ENCODE measurements at regions not wholly inside any gene's neighbourhood (a gene's known extent, or its start where the extent isn't known, plus 50 kb on each side); places are given as distances from the start of the nearest gene placed in this dataset.
"Not testable (repeated sequence)": the region's sequence is repeated elsewhere in the genome, so short reads cannot be mapped to it uniquely, and the experiment has no call there.

GRCh38 chr4:128684016-128684415 lies 125.5 kb upstream of the JADE1 start:
- intact Hi-C loops (cut with micrococcal nuclease) = no loop called here
- no peak for DNase-seq (ENCODE audit: low spot score)
- H3K4me1 Mint-ChIP-seq (ENCODE audit: low read depth) = no peaks in the 10 kb centered on the region
- H3K27ac Mint-ChIP-seq = no peak overlapping the region
- peaks cover 8% of the 10 kb centered on the region for H3K27me3 Mint-ChIP-seq (ENCODE audit: insufficient read depth)
- peaks cover 3% of the 10 kb centered on the region for H3K9me3 Mint-ChIP-seq
- no peak overlapping the region for H3K4me3 Mint-ChIP-seq
- no peaks in the 10 kb centered on the region for H3K36me3 Mint-ChIP-seq (ENCODE audit: low read depth)

DNA sequence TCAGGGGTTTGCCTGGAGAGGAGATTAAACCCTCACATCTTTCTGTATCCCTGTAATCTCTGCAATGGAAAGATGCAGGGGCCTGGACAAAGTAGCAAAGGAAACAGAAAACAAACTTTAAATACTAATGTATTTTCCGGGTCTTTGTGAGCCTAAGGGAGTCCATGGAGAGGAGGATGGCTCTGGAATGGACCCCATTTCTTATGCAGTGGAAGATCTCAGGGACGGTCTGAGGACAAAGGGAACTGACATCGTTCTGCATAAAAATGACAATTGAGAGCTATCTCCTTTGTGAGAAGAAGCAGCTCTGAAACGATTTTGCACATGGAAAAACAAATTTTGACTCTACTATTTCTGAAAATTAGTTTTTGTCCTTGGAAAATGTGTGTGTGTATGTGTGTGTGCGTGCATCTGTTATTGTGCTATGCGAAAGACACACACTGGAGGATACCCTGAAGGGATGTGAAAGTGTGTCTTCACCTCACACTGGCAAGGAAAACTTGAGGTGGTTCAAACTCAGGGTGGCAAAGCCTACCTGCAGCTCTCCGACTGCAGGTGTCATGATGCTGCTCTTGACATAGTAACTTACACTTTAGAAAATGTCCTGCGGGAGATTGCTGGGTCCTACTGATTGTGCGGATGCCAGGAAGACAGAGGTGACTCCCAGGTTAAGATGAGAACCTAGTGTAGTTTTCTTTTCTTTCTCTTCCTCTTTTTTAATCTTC lies 126.4 kb upstream of the JADE1 start:
- Mint-ChIP-seq H3K9me3 (peaks cover 3% of the 10 kb centered on the region), H3K4me1 (ENCODE audit: low read depth) (no peaks in the 10 kb centered on the region), H3K36me3 (ENCODE audit: low read depth) (no peaks in the 10 kb centered on the region), H3K27ac (no peak overlapping the region), H3K4me3 (no peak overlapping the region), H3K27me3 (ENCODE audit: insufficient read depth) (peaks cover 8% of the 10 kb centered on the region)
- intact Hi-C loops (cut with micrococcal nuclease) = no loop called here
- DNase-seq (ENCODE audit: low spot score) = no peak

- no peaks in the 10 kb centered on the region for H3K9me3 Mint-ChIP-seq
These were observed 133.4 kb upstream of the JADE1 start for GRCh38 chr4:128676095-128676494.

DNA sequence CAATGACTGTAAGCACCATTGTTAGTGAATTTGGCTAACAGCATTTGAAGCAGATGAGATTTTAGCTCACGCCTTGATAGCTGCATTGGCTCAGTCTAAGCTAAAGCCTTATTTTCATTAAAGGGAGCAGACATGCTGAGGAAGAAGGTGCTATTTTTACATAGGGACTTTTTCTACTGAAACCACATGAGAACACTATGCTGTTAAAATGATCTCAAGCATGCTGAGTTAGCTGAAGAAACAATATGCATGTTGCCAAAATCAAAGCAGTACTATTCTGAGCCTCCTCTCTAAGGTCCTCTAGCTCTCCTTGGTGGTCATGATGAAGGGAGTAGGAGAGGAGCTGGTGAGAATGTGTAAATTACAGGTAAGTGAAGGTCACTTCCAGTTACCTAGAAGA lies 134.4 kb upstream of the JADE1 start:
- no peaks in the 10 kb centered on the region for H3K4me1 Mint-ChIP-seq (ENCODE audit: low read depth)
- H3K27ac Mint-ChIP-seq = no peak overlapping the region
- no peak for DNase-seq (ENCODE audit: low spot score)
- H3K9me3 Mint-ChIP-seq = no peaks in the 10 kb centered on the region
- no peaks in the 10 kb centered on the region for H3K36me3 Mint-ChIP-seq (ENCODE audit: low read depth)
- intact Hi-C loops (cut with micrococcal nuclease) = no loop called here
- no peak overlapping the region for H3K4me3 Mint-ChIP-seq
- no peaks in the 10 kb centered on the region for H3K27me3 Mint-ChIP-seq (ENCODE audit: insufficient read depth)

More at GRCh38 chr4:128676095-128676494, 133.4 kb upstream of the JADE1 start:
- Mint-ChIP-seq H3K27ac (no peak overlapping the region), H3K4me3 (no peak overlapping the region), H3K27me3 (ENCODE audit: insufficient read depth) (no peaks in the 10 kb centered on the region), H3K36me3 (ENCODE audit: low read depth) (no peaks in the 10 kb centered on the region), H3K4me1 (ENCODE audit: low read depth) (no peaks in the 10 kb centered on the region)
- intact Hi-C loops (cut with micrococcal nuclease) = no loop called here
- DNase-seq (ENCODE audit: low spot score) = no peak

DNA sequence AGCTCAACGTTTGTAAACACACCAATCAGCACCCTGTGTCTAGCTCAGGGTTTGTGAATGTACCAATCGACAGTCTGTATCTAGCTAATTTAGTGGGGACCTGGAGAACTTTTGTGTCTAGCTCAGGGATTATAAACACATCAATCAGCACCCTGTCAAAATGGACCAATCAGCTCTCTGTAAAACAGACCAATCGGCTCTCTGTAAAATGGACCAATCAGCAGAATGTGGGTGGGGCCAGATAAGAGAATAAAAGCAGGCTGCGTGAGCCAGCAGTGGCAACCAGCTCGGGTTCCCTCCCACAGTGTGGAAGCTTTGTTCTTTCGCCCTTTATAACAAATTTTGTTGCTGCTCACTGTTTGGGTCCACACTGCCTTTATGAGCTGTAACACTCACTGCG lies 136.3 kb upstream of the JADE1 start:
- DNase-seq (ENCODE audit: low spot score); H3K4me1 Mint-ChIP-seq (ENCODE audit: low read depth); H3K36me3 Mint-ChIP-seq (ENCODE audit: low read depth); H3K4me3 Mint-ChIP-seq; H3K27me3 Mint-ChIP-seq (ENCODE audit: insufficient read depth); intact Hi-C loops (cut with micrococcal nuclease); H3K27ac Mint-ChIP-seq; H3K9me3 Mint-ChIP-seq: not testable (repeated sequence)

DNA sequence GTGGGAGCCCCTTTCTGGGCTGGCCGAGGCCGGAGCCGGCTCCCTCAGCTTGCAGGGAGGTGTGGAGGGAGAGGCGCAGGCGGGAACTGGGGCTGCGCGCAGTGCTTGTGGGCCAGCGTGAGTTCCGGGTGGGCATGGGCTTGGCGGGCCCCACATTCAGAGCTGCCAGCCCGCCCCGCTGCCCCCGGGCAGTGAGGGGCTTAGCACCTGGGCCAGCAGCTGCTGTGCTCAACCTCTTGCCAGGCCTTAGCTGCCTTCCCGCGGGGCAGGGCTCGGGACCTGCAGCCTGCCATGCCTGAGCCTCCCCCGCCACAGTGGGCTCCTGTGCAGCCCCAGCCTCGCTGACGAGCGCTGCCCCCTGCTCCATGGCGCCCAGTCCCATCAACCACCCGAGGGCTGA lies 136.9 kb upstream of the JADE1 start:
- H3K36me3 Mint-ChIP-seq (ENCODE audit: low read depth); H3K4me1 Mint-ChIP-seq (ENCODE audit: low read depth); DNase-seq (ENCODE audit: low spot score); H3K9me3 Mint-ChIP-seq; H3K4me3 Mint-ChIP-seq; H3K27ac Mint-ChIP-seq; H3K27me3 Mint-ChIP-seq (ENCODE audit: insufficient read depth); intact Hi-C loops (cut with micrococcal nuclease): not testable (repeated sequence)

DNA sequence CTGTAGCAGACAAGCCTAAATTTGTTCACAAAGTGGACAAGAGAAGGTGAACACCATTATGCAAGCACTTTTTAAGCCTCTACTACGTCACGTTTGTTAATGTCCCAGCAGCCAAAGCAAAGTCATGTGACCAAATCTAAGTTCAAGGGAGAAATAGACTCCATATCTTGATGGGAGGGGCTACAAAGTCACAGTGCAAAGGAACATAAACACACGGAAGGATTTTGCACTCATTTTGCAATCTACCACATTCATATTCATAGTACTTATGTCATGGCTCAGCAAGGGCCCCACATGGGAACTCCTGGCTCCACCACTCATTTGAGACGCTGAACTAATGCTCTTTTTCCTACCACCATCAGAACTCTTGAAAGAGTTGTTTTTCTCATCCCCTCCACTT lies 139.0 kb upstream of the JADE1 start:
- Mint-ChIP-seq H3K27me3 (ENCODE audit: insufficient read depth) (no peaks in the 10 kb centered on the region), H3K4me3 (no peak overlapping the region), H3K4me1 (ENCODE audit: low read depth) (no peaks in the 10 kb centered on the region), H3K36me3 (ENCODE audit: low read depth) (no peaks in the 10 kb centered on the region), H3K9me3 (no peaks in the 10 kb centered on the region), H3K27ac (no peak overlapping the region)
- no peak for DNase-seq (ENCODE audit: low spot score)
- intact Hi-C loops (cut with micrococcal nuclease) = no loop called here

DNA sequence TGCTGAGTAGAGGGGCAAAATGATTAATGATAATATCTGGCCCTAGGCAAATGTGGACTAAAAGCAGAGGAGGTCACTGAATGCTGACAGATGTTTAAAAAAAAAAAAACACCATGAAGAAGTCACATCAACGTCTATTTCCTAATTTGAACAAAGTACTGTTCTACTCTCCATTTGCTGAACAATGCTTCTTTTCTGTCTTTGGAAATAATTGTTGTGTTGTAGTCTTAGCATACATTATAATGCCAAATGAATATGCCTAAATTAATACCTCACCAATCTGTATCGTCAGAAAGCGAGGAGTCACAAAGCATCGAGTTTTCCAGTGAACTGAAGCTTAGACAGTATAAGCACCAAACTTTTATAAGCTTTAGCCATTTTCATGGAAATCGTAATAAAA lies 140.9 kb upstream of the JADE1 start:
- Mint-ChIP-seq H3K27ac (no peak overlapping the region), H3K4me3 (no peak overlapping the region), H3K36me3 (ENCODE audit: low read depth) (no peaks in the 10 kb centered on the region), H3K4me1 (ENCODE audit: low read depth) (no peaks in the 10 kb centered on the region), H3K9me3 (no peaks in the 10 kb centered on the region), H3K27me3 (ENCODE audit: insufficient read depth) (no peaks in the 10 kb centered on the region)
- no peak for DNase-seq (ENCODE audit: low spot score)
- intact Hi-C loops (cut with micrococcal nuclease) = no loop called here

DNA sequence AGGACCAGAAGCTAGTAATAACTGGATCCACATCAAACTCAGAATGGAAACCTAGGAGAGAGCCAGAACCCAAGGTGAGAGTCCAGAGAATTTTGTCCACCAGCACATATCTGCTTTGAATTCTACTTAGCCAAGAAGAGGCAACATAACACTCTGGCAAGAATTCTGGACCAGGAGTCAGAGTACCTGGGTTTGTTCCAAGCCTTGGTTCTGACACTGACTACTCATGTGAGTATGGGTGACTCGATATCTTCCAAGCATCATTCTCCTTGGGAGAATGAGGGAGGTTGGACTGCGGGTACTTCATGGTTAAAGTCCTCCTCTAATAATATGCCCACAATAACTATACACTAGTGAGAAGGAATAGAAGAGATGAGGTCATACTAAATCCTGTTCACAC lies 144.0 kb upstream of the JADE1 start:
- Mint-ChIP-seq H3K4me1 (ENCODE audit: low read depth) (no peaks in the 10 kb centered on the region), H3K27ac (no peak overlapping the region), H3K4me3 (no peak overlapping the region), H3K9me3 (no peaks in the 10 kb centered on the region), H3K36me3 (ENCODE audit: low read depth) (no peaks in the 10 kb centered on the region), H3K27me3 (ENCODE audit: insufficient read depth) (no peaks in the 10 kb centered on the region)
- DNase-seq (ENCODE audit: low spot score) = no peak
- intact Hi-C loops (cut with micrococcal nuclease) = no loop called here

DNA sequence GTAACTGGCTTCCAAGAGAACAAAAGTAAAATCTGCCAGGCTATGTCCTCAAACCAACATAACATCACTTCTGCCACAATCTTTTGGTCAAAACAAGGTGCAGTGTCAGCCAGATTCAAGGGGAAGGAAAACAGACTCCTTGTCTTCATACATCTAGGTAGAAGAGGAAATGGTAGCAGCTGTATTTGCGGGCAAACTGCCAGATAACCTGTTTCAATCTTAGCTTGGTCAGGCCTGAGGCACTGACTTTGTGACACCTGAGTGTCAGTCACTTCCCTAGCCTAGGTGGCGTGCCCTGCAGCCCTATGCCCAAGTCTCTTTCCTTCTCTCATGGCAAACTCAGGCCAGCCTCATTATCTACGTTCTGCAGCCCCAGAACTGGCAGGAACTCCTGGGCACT lies 146.2 kb upstream of the JADE1 start:
- Mint-ChIP-seq H3K4me3 (no peak overlapping the region), H3K9me3 (no peaks in the 10 kb centered on the region), H3K27ac (no peak overlapping the region), H3K27me3 (ENCODE audit: insufficient read depth) (no peaks in the 10 kb centered on the region), H3K4me1 (ENCODE audit: low read depth) (no peaks in the 10 kb centered on the region), H3K36me3 (ENCODE audit: low read depth) (no peaks in the 10 kb centered on the region)
- intact Hi-C loops (cut with micrococcal nuclease) = no loop called here
- DNase-seq (ENCODE audit: low spot score) = no peak

GRCh38 chr4:128661479-128661878 lies 148.0 kb upstream of the JADE1 start:
- intact Hi-C loops (cut with micrococcal nuclease) = no loop called here
- no peak overlapping the region for H3K27ac Mint-ChIP-seq
- DNase-seq (ENCODE audit: low spot score) = no peak
- no peaks in the 10 kb centered on the region for H3K36me3 Mint-ChIP-seq (ENCODE audit: low read depth)
- H3K27me3 Mint-ChIP-seq (ENCODE audit: insufficient read depth) = no peaks in the 10 kb centered on the region
- no peaks in the 10 kb centered on the region for H3K4me1 Mint-ChIP-seq (ENCODE audit: low read depth)
- no peaks in the 10 kb centered on the region for H3K9me3 Mint-ChIP-seq
- no peak overlapping the region for H3K4me3 Mint-ChIP-seq

- intact Hi-C loops (cut with micrococcal nuclease) = no loop called here
- no peaks in the 10 kb centered on the region for H3K4me1 Mint-ChIP-seq (ENCODE audit: low read depth)
- no peaks in the 10 kb centered on the region for H3K36me3 Mint-ChIP-seq (ENCODE audit: low read depth)
- no peaks in the 10 kb centered on the region for H3K27me3 Mint-ChIP-seq (ENCODE audit: insufficient read depth)
- no peak overlapping the region for H3K27ac Mint-ChIP-seq
- no peak overlapping the region for H3K4me3 Mint-ChIP-seq
- DNase-seq (ENCODE audit: low spot score) = no peak
- no peaks in the 10 kb centered on the region for H3K9me3 Mint-ChIP-seq
These were observed 148.9 kb upstream of the JADE1 start for GRCh38 chr4:128660361-128661215.

GRCh38 chr4:128658214-128658631 lies 151.3 kb upstream of the JADE1 start:
- no peaks in the 10 kb centered on the region for H3K4me1 Mint-ChIP-seq (ENCODE audit: low read depth)
- H3K36me3 Mint-ChIP-seq (ENCODE audit: low read depth) = no peaks in the 10 kb centered on the region
- H3K4me3 Mint-ChIP-seq = no peak overlapping the region
- intact Hi-C loops (cut with micrococcal nuclease) = no loop called here
- H3K27me3 Mint-ChIP-seq (ENCODE audit: insufficient read depth) = no peaks in the 10 kb centered on the region
- no peak for DNase-seq (ENCODE audit: low spot score)
- no peaks in the 10 kb centered on the region for H3K9me3 Mint-ChIP-seq
- no peak overlapping the region for H3K27ac Mint-ChIP-seq

All from activated T-helper 1 cell treated with anti-CD3 and anti-CD28 coated beads, Interleukin-12 subunit alpha, Interleukin-12 subunit beta, Interleukin-2, Interleukin-4 antibody, amounts not matched to agents 30 ng/mL and 10 ng/mL and 1 ng/mL, durations not matched to agents 14 hours and 24 hours and 36 hours (primary cell).